Stimulated activated CD8-positive, alpha-beta memory T cell treated with anti-CD3 and anti-CD28 coated beads, Interleukin-4, amount 100 ng/mL, for 1 hour (primary cell): ENCODE measurements at regions not wholly inside any gene's neighbourhood (a gene's known extent, or its start where the extent isn't known, plus 50 kb on each side); places are given as distances from the start of the nearest gene placed in this dataset.
"Not testable (repeated sequence)": the region's sequence is repeated elsewhere in the genome, so short reads cannot be mapped to it uniquely, and the experiment has no call there.

Experiments
- DNase-seq, 2 donors: peaks; one replicate each; pipeline ENCODE4 v3.0.0-alpha.2; 2020; ENCODE audit warnings: low read depth in 2 of 2, low spot score in 1 of 2

DNA sequence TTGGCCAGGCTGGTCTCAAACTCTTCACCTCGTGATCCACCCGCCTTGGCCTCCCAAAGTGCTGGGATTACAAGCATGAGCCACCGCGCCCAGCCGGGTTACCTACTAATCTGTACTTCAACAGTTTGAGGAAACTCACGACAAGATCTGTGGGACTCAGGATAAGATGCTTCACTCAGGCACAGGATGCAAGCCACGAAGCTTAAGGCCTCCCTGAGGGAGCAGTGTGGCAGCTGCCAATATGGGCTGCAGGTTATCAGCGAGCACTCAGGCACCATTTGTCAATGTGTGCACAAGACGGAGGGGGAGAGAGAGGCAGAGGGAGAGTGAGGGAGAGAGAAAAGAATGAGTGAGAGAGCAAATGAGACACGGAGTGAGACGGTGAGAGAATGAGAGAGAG, 173.6 kb upstream of the RAB6C start:
- DNase-seq: no peak

DNA sequence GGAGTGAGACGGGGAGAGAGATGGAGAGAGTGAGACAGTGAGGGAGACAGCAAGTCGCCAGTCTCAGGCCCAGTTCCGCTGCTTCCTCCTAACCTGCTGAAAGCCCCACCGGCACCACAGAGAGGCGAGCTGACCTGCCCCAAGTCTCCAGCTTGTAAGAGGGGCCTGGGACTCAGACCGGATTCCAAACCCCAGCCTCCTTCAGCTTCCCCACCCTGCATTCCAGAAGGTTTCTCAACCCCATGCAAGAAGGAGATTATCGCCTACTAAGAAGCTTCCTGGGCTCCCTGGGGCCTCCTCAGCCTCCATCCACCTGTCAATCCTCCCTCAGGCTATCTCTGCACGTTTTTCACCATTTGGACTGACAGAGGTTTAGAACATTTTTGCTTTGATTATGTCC, 173.1 kb upstream of the RAB6C start:
- no peak for DNase-seq

DNA sequence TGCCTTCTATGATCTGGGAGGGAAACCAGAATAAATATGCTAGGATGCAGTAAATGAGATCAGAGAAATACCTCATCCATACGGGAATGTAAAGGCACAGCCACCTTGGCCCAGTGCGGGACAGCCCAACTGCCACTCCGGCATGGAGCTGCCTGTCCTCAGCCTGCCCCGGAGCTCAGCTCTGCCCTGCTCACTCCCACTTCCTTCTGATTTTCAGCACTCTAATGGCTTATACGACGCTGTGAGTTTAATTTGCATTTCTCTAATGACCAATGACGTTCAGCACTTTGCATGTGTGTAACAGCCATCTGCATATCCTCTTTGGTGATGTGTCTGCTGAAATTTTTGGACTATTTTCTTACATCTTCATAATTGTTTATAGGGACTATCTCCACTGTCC, 172.5 kb upstream of the RAB6C start:
- DNase-seq: no peak

DNA sequence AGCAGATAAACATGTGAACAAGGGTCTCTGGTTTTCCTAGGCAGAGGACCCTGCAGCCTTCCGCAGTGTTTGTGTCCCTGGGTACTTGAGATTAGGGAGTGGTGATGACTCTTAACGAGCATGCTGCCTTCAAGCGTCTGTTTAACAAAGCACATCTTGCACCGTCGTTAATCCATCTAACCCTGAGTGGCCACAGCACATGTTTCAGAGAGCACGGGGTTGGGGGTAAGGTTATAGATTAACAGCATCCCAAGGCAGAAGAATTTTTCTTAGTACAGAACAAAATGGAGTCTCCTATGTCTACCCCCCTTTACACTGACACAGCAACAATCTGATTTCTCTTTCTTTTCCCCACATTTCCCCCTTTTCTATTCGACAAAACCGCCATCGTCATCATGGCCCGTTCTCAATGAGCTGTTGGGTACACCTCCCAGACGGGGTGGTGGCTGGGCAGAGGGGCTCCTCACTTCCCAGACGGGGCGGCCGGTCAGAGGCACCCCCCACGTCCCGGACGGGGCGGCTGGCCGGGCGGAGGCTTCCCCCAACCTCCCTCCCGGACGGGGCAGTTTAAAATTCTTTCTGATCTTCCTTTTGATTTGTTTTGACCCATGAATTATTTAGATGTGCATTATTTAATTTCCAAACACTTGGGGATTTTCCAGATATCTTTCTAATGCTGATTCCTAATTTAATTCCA, 171.7 kb upstream of the RAB6C start:
- DNase-seq: not testable (repeated sequence)

DNA sequence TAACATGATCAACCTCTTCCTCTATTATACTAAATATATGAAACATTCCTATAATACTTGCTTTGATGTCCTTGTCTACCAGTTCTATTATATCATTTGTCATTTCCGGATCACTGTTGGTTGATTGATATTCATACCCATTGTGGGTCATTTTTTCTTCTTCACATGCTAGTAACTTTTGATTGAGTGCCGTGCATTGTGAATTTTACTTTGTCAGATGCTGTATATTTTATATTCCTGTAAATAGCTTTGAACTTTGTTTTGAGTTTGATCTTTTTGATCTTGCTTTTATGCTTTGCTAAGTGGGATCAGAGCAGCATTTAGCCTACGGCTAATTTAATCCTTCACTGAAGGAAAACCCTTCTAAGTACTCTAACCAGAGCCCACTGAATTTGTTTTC, 168.9 kb upstream of the RAB6C start:
- no peak for DNase-seq

DNA sequence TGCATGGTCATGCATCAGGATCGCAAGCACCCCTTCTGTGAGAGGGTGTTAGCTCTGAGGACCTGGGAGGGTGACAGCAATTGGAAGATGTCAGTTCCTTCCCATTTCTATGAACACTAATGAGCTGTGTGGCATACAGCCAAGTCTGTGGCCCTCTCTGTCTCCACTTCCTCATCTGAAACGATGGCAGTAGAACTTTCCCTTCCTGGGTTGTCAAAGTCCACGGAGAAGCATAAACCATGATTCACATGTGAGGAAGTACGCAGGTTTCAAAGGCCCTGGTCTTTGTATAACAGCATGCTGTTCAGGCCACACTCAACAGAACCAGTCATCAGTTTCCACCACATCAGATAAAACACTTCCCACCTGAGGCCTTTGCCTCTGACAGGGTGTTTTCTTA, 167.4 kb upstream of the RAB6C start:
- no peak for DNase-seq

DNA sequence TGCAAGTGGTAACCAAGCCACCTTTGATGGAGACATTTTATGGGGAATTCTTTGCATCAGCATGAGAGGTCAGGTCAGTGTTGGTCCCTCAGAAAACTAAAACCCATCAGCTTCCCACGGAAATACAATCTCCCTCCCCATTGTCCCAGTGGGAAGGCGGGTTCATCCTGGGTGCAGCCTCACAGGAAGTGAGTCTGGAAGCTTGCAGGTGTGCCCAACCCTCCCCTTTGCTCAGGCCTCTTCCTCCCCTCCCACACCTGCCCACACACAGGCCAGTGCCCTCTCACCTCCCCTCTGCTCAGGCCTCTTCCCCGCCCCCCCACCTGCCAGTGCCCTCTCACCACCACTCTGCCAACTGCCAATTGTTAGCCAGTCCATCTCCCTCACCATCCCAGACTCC, 166.8 kb upstream of the RAB6C start:
- DNase-seq: no peak

DNA sequence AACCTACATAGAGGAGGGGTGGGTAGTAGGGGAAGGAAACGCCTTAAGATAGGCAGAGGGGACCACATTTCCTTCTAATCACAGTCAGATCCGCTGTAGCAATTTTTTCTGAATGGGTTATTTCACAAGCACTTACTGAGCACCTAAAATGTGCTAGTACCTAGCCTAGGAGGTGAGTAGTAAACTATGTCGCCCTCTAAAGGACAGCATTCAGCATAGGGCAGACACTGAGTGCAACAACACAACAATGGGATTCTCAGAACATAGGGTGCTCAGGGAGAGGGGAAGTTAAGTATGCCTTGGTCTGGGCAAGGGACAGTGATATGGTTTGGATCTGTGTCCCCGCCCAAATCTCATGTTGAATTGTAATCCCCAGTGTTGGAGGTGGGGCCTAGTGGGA, 166.1 kb upstream of the RAB6C start:
- DNase-seq: no peak

DNA sequence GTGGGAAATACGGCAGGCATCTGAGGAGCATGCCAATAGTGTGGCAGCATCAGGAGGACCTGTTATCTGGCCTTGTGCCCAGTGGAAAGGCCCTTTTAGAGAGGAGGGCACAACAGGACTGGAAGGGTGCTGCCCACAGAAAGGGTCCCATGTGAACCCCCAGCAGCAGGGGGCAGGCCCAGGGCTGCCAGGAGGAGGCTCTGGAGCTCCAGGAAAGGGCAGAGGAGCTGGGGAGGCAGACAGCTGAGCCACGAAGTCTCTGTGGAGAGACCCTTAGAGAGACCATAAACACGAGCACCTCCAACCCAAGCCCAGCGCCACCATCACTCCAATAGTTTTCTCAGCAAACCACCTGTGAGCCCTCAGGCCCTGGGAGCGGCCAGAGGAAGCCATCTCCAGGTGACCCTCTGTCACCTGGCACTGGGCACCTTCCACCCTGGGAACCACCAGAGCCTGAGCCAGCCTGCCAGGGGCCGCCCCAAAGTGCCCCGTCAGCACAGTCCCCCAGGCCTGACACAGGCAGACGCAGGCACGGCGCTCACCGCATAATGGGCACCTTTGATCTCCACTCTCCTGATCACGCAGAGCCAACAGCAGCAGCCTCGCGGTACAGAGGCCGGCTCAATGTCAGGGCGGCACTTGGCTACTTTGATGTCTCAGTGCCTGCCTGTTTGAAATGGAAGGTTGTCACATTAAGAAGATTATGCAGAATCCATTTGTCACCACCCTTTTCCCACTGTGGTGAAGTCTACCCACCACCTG, 162.5 kb upstream of the RAB6C start:
- no peak for DNase-seq

DNA sequence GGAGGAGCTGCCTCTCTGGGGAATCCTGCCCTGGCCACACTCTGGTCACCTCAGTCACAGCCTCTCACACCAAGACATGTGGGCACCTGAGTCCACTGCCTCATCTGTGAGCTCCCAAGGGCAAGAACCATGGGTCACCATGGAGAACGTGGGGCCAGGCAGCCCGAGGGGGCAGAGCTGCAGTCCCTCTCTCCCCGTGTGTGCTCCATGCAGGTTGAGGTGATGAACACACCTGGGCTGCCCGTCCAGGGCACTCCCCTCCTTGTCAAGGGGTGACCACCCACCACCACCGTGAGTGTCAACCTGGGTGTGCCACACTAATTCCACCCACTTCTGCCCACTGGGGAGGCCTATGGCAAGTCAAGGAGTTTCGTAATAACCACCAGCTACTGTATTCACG, 159.6 kb upstream of the RAB6C start:
- no peak for DNase-seq

DNA sequence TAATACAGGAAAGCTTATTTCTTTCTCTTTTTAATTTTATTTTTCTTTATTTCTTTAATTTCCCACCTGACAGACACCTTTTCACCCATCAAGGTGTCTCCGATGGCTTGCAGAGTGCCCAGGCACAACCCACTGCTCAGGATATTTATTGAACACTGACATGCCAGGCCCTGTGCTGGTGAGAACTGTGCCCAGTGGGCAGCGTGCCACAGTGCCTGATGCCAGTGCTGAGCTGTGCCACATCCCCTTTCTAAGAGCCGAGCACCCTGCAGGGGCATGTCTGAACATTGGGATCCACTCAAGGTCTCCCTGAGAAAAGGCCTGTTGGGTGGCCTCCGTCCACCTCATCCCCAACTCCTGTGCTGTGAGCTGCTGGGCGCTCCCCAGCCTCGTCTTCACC, 158.6 kb upstream of the RAB6C start:
- no peak for DNase-seq

DNA sequence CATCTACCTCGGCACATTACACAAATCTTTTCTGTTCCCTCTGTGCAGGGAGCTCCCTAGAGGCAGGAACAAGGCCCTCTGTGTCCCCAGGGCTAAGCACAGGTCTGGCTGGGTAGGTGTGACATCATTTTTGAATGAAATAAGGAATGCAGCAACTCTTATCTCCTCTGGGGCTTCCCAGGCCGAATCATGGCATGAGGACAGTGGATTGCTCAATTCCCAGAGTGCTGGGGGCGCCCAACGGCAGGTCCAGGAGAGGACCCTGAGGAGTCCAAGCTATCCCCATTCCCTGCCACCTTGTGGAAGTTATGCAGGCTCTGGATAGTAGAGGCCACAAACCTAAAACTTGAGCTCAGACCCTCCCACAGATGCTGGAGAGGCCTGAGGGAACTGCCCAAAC, 158.0 kb upstream of the RAB6C start:
- no peak for DNase-seq

DNA sequence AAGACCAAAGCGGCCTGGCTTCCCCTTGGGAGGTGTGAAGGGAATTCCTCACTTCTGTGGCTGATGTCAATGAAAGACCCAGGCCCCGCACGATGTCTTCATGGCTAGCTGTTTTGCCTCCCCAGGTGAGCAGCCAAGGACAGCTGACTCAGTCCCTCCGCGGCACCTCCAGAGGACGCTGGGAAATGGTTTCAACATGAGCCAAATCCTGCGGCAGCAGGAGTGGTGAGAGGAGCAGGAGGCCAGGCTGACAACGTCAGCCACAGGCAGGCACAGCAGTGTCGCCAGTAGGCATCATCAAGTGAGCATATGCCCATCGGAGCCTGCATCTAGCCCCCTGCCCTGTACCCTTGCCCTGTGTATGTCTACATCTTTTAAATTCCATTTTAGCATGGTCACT, 156.4 kb upstream of the RAB6C start:
- DNase-seq: no peak

DNA sequence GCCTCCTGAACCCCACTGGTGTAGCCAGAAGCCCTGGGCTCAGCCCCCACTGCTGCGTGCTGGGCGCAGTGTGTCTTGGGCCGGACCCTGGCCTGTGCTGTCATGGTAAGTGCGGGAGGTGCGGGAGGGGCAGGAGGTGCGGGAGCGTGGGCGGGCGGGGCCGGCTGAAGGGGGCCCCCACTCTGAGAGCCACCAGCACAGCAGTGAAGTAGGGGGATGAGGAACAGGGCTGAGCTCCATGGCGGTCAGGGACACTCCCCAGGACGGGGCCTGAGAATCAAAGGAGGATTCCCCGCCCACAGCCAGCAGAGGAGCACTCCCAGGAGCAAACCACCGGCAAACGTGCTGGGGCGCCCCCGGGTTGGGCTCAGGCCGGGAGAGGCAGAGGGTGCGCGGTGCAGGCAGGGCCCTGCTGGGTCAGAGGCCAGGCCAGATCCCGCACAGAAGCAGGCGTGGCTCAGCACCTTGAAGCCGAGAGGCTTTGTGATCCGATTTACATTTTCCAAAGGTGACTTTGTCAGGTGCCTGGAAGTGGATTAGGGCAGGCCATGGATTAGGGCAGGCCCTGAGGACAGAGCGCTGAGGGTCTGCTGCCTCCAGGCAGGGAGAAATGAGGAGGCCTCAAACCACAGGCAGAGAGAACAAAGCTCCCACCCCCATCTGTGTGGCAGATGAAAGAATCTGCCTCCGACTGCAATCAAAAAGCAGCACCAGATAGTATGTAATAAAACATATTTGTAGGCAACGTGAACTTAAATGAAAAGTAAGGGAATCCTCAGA, 152.0 kb upstream of the RAB6C start:
- no peak for DNase-seq

DNA sequence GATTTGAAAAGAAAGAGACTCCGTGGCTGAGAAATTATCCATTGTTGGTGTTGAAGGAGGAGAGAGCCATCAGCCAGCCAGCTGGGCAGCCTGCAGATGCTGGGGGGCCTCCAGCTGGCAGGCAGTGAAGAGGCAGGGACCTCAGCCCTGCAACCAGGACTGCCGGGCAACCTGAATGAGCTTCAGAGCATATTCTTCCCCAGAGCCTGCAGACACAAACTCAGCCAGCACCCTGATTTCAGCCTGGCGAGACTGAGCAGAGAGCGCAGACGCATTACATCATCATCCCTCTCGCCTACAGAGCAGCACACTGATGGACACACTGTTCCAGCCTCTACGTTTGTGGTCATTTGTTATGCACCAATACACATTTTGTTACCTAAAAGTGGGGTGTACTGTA, 150.7 kb upstream of the RAB6C start:
- no peak for DNase-seq

DNA sequence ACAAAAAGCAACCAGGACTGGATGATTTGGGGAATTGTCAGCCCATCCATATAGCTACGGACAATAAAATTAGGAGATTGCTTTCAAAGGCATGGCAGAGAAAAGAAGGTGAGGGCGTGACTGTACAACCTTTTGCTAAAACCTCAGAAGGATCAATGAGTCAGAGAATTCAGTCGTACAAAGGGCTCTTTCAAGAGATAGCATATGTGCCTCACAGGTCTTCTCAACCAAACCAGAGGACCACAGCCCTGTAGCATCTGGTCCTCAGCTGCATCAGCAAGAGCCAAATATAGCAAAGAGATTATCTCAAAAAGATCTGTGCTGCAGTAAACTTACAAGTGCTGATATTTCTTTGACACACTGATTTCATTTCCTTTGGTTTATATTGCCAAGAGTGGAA, 149.9 kb upstream of the RAB6C start:
- DNase-seq: no peak

DNA sequence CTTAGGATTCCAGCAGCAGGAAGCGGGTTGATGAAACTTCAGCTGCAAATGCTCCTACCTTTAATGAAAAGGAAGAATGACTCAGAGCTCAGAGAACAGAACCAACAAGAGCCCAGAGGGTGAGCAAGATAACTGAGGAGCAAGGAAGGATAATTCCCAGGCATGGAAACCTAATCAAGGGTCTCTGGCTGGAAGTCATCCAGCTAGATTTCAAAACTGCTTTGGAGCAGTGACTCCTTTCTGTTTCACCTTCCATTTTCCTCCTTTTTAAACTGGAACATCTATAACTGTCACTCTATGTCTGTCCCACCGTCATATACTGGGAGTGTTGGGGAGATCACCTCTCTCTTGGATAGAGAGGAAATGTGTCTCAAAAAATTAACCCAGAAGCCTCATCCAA, 148.4 kb upstream of the RAB6C start:
- DNase-seq: no peak

DNA sequence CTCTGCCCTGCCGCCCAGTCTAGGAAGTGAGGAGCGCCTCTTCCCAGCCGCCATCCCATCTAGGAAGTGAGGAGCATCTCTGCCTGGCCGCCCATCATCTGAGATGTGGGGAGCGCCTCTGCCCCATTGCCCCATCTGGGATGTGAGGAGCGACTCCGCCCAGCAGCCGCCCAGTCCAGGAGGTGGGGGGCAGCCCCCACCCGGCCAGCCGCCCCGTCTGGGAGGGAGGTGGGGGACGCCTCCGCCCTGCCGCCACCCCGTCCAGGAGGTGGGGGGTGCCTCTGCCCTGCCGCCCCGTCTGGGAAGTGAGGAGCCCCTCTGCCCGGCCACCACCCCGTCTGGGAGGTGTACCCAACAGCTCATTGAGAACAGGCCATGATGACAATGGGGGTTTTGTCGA, 146.0 kb upstream of the RAB6C start:
- not testable (repeated sequence) for DNase-seq

DNA sequence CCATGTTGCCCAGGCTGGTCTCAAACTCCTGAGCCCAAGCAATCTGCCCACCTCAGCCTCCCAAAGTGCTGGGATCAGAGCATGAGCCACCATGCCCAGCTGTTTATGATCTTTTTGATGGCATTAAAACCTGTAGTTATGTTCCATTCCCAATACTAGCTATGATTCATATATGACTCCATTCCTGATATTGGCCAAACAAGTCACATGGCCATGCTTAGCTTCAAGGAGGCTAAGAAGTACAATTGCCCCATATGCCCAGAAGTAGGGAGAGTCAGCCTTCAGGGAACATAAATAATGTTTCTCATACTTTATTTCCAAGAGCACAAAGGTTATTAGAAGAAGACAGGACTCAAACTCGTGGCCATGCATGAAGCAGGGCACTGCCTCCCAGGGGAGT, 132.4 kb upstream of the RAB6C start:
- no peak for DNase-seq

DNA sequence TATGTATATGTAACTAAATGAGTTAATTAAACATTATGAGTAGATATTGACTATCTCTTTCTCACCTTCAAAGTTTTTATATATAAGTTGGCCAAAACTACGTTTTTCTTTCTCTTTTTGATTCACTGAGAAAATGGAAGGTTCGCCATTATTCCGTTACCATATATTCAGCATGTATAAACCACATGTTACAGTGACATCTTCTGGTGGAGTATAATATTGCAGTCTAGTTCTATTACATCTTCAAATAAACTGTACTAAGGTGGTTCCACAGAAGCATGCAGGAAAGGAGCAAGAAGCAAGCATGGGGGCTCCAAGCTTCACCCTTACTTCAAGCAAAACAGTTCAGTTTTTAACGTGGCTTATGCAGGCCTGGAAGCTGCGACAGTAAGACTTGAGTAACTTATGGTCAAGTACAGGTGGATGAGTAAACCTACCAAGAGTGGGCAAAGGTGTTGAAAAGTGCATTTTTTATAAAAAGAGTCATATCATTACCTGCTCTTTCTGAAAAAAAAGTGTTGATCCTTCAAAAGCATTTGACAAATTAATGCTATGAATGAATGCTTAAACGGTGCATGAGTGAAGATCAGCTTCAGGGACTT, 129.8 kb upstream of the RAB6C start:
- no peak for DNase-seq

DNA sequence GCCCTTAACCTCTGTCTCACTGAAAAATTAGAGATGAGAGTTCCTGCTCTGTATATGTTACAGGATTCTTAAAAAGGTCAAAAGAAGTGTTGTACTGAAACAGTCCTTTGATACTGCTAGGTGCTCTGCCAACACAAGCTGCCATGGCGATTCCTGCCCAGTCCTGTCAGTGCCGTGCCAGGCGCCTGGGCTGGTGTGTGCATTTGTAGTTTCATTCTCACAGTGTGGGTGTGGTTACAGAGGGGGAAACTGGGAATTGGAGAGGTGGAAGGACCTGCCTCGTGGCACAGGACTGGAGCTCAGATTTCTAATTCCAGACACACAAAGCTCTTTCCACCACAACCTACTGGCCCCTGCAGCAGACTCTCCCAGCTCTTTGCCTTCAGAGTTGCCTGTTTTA, 122.3 kb upstream of the RAB6C start:
- DNase-seq: no peak

DNA sequence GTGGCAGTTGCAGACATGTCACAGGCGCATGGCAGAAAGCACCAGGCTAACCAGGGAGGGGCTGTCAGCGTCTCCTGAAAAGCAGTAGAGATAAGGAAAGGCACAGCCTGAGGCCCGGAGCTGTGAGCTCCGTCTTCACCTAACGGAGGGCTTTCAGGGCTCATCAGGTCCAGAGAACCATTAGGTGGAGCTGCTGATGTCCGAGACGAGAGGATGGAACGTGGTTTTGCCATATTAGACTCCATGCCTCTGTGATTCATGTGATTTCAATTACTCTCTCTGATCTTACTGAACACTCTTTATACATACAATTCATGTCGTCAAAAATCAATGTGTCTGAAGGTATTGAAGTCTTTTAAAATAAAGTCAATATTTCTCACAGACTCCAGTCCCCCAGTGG, 120.3 kb upstream of the RAB6C start:
- no peak for DNase-seq
